ENCODE measurements at regions not wholly inside any gene's neighbourhood (a gene's known extent, or its start where the extent isn't known, plus 50 kb on each side); places are given as distances from the start of the nearest gene placed in this dataset.

- 0% methylated on average over 1 of the region's 1 CpG for WGBS (ENCODE audit: insufficient coverage, insufficient replicate concordance, low lambda C conversion rate, missing lambda C conversion rate)
- SMC1A ChIA-PET (ENCODE audit: uncharacterized antibody, unreplicated experiment), result no interaction called here
- no peaks in the 10 kb centered on the region for H3K79me2 ChIP-seq (ENCODE audit: control insufficient read depth, insufficient read depth, low read length)
- RAD21 ChIA-PET (ENCODE audit: unreplicated experiment), result no interaction called here
- H3K27me3 ChIP-seq (replicated peaks in 1 of 2; ENCODE audit: control insufficient read depth in 2 of 2, insufficient read depth in 2 of 2, low read length in 1 of 2), result no peaks in the 10 kb centered on the region
- FAIRE-seq (no peak), ATAC-seq (no peak), DNase-seq (ENCODE audit: low read depth, low spot score) (no peak)
- BruUV-seq (replicated peaks), result no TSS peak
- H3K4me2 ChIP-seq (ENCODE audit: control insufficient read depth, insufficient read depth), result no peak overlapping the region
- intact Hi-C loops (cut with micrococcal nuclease; ENCODE audit: unreplicated experiment) (no loop called here), in situ Hi-C loops (cut with MboI) (no loop called here)
- H3K9ac ChIP-seq (ENCODE audit: control insufficient read depth, insufficient read depth, low read length), result no peak overlapping the region
- CTCF ChIA-PET, result interaction anchor here (0.7 kb wide), 1 partner anchor 10 kb away, joined by 3 read pairs; no protein-coding TSS in a partner anchor
- no peaks in the 10 kb centered on the region for H3K4me1 ChIP-seq (ENCODE audit: control insufficient read depth, insufficient read depth, low read length)
- H4K20me1 ChIP-seq (ENCODE audit: control insufficient read depth, insufficient read depth), result no peaks in the 10 kb centered on the region
- no peak overlapping the region for H3K4me3 ChIP-seq
- POLR2A ChIA-PET, result no interaction called here
- no peak overlapping the region for H3K27ac ChIP-seq (ENCODE audit: control insufficient read depth, insufficient read depth)
- H3K9me3 ChIP-seq (replicated peaks; ENCODE audit: control insufficient read depth, insufficient read depth, low read length), result no peaks in the 10 kb centered on the region
- TF ChIP-seq EED (IDR thresholded peaks at IDR 0.05; ENCODE audit: low read depth), result no peak
- H3K36me3 ChIP-seq (ENCODE audit: control insufficient read depth in 2 of 2, insufficient read depth in 2 of 2, low read length in 1 of 2), result no peaks in the 10 kb centered on the region
- no peak overlapping the region for H2AFZ ChIP-seq (ENCODE audit: control insufficient read depth, low read depth, low read length)
Measured at GRCh38 chr2:15092181-15092580, 459.7 kb downstream of the LRATD1 start.

- SMC1A ChIA-PET (ENCODE audit: uncharacterized antibody, unreplicated experiment), result no interaction called here
- WGBS (ENCODE audit: insufficient coverage, insufficient replicate concordance, low lambda C conversion rate, missing lambda C conversion rate), result 28% methylated on average over 6 of the region's 6 CpGs
- RAD21 ChIA-PET (ENCODE audit: unreplicated experiment), result no interaction called here
Measured at GRCh38 chr2:15092691-15093090, 460.2 kb downstream of the LRATD1 start.

More at GRCh38 chr2:15092691-15093090, 460.2 kb downstream of the LRATD1 start:
- Histone ChIP-seq H3K9ac (ENCODE audit: control insufficient read depth, insufficient read depth, low read length) (no peak overlapping the region), H3K27me3 (replicated peaks in 1 of 2; ENCODE audit: control insufficient read depth in 2 of 2, insufficient read depth in 2 of 2, low read length in 1 of 2) (no peaks in the 10 kb centered on the region), H3K4me2 (ENCODE audit: control insufficient read depth, insufficient read depth) (no peak overlapping the region), H3K9me3 (replicated peaks; ENCODE audit: control insufficient read depth, insufficient read depth, low read length) (no peaks in the 10 kb centered on the region), H2AFZ (ENCODE audit: control insufficient read depth, low read depth, low read length) (no peak overlapping the region), H4K20me1 (ENCODE audit: control insufficient read depth, insufficient read depth) (no peaks in the 10 kb centered on the region), H3K79me2 (ENCODE audit: control insufficient read depth, insufficient read depth, low read length) (no peaks in the 10 kb centered on the region), H3K36me3 (ENCODE audit: control insufficient read depth in 2 of 2, insufficient read depth in 2 of 2, low read length in 1 of 2) (no peaks in the 10 kb centered on the region), H3K4me3 (no peak overlapping the region), H3K4me1 (ENCODE audit: control insufficient read depth, insufficient read depth, low read length) (no peaks in the 10 kb centered on the region), H3K27ac (ENCODE audit: control insufficient read depth, insufficient read depth) (no peak overlapping the region)
- DNase-seq (ENCODE audit: low read depth, low spot score) (no peak), FAIRE-seq (no peak), ATAC-seq (no peak)
- ChIA-PET CTCF (interaction anchor here (0.7 kb wide), 1 partner anchor 10 kb away, joined by 3 read pairs; no protein-coding TSS in a partner anchor), POLR2A (no interaction called here)
- TF ChIP-seq NR2F1 (conservative IDR thresholded peaks at IDR 0.05) (no peak), SP1 (IDR thresholded peaks at IDR 0.05; ENCODE audit: low read depth, low read length) (no peak), RFX5 (IDR thresholded peaks at IDR 0.05; ENCODE audit: low read depth, low read length) (no peak), MEF2A (IDR thresholded peaks at IDR 0.05; ENCODE audit: insufficient read depth, low read depth, low read length) (no peak), JUND (IDR thresholded peaks at IDR 0.05; ENCODE audit: low read depth, low read length) (no peak), WRNIP1 (IDR thresholded peaks at IDR 0.05; ENCODE audit: borderline replicate concordance, low read depth, low read length) (no peak), NBN (IDR thresholded peaks at IDR 0.05) (no peak), FOXM1 (IDR thresholded peaks at IDR 0.05; ENCODE audit: low read depth, low read length) (no peak), MLLT1 (IDR thresholded peaks at IDR 0.05) (no peak), ZNF687 (IDR thresholded peaks at IDR 0.05) (no peak), IKZF1 (conservative IDR thresholded peaks at IDR 0.05) (no peak), BCL11A (IDR thresholded peaks at IDR 0.05; ENCODE audit: low read depth, low read length) (no peak)
- in situ Hi-C loops (cut with MboI) (no loop called here), intact Hi-C loops (cut with micrococcal nuclease; ENCODE audit: unreplicated experiment) (no loop called here)
- no TSS peak for BruUV-seq (replicated peaks)

All from GM12878 (cell line).